Hepatocyte (in vitro differentiated cells): ENCODE measurements at regions not wholly inside any gene's neighbourhood (a gene's known extent, or its start where the extent isn't known, plus 50 kb on each side); places are given as distances from the start of the nearest gene placed in this dataset.
"Not testable (repeated sequence)": the region's sequence is repeated elsewhere in the genome, so short reads cannot be mapped to it uniquely, and the experiment has no call there.

Experiments used
- DNase-seq: peaks from one replicate; pipeline ENCODE4 v3.0.0-alpha.2; 2016; ENCODE audit warnings: low spot score
- H2AFZ ChIP-seq: fragments of 200-600 bp; sonication (generic); 2 replicates; pipeline ENCODE4 v1.6.0; 2016; ENCODE audit warnings: antibody characterized with exemption, mild to moderate bottlenecking
- H3K27ac ChIP-seq: fragments of 200-600 bp; sonication (generic); 2 replicates; pipeline ENCODE4 v1.5.1; 2016; ENCODE audit warnings: mild to moderate bottlenecking
- H3K27me3 ChIP-seq: fragments of 200-600 bp; sonication (generic); 2 replicates; pipeline ENCODE4 v1.6.1; 2016
- H3K36me3 ChIP-seq: fragments of 200-600 bp; sonication (generic); replicated peaks from 2 replicates; pipeline ENCODE4 v1.5.1; 2016; ENCODE audit warnings: low read depth; ENCODE audit not compliant: insufficient read depth
- H3K4me1 ChIP-seq: fragments of 200-600 bp; sonication (generic); 2 replicates; pipeline ENCODE4 v1.5.1; 2016; ENCODE audit warnings: mild to moderate bottlenecking, moderate library complexity; ENCODE audit not compliant: insufficient read depth
- H3K4me2 ChIP-seq: fragments of 200-600 bp; sonication (generic); 2 replicates; pipeline ENCODE4 v1.6.0; 2016
- H3K4me3 ChIP-seq: fragments of 200-600 bp; sonication (generic); 2 replicates; pipeline ENCODE4 v1.5.1; 2016; ENCODE audit warnings: mild to moderate bottlenecking
- H3K79me2 ChIP-seq: fragments of 200-600 bp; sonication (generic); 2 replicates; pipeline ENCODE4 v1.6.0; 2017; ENCODE audit warnings: mild to moderate bottlenecking
- H3K9me2 ChIP-seq: fragments of 200-600 bp; sonication (generic); replicated peaks from 2 replicates; pipeline ENCODE4 v1.6.0; 2017; ENCODE audit warnings: mild to moderate bottlenecking; ENCODE audit not compliant: insufficient read depth
- H3K9me3 ChIP-seq: fragments of 200-600 bp; sonication (generic); 2 replicates; pipeline ENCODE4 v1.5.1; 2016; ENCODE audit warnings: low read depth, mild to moderate bottlenecking
- H4K20me1 ChIP-seq: fragments of 200-600 bp; sonication (generic); 2 replicates; pipeline ENCODE4 v1.6.0; 2016; ENCODE audit warnings: mild to moderate bottlenecking; ENCODE audit not compliant: insufficient read depth, poor library complexity, severe bottlenecking
- CTCF ChIP-seq: fragments of 200-600 bp; sonication (generic); IDR thresholded peaks from 2 replicates; pipeline ENCODE4 v1.5.1; 2016; ENCODE audit warnings: antibody characterized with exemption, mild to moderate bottlenecking; ENCODE audit not compliant: poor library complexity
- EZH2 ChIP-seq: fragments of 200-600 bp; sonication (generic); IDR thresholded peaks from 2 replicates; pipeline ENCODE4 v1.6.1; 2016; ENCODE audit warnings: antibody characterized with exemption, mild to moderate bottlenecking, borderline replicate concordance
- EZH2phosphoT487 ChIP-seq: fragments of 200-600 bp; sonication (generic); IDR thresholded peaks from one replicate; pipeline ENCODE4 v1.6.1; 2018; ENCODE audit warnings: antibody characterized with exemption, mild to moderate bottlenecking, low read depth, moderate library complexity; ENCODE audit not compliant: unreplicated experiment, severe bottlenecking
- WGBS: methylation state at CpG from one replicate; pipeline ENCODE4 v1.1.6; 2016; ENCODE audit warnings: low lambda C conversion rate; ENCODE audit errors: missing lambda C conversion rate; 5-methylcytosine and 5-hydroxymethylcytosine counted together

- 88% methylated on average over 4 of the region's 4 CpGs for WGBS
- Histone ChIP-seq H3K36me3 (no peaks in the 10 kb centered on the region), H2AFZ (no peak overlapping the region), H3K4me2 (no peak overlapping the region), H3K27me3 (no peaks in the 10 kb centered on the region), H3K79me2 (no peaks in the 10 kb centered on the region), H3K4me1 (no peaks in the 10 kb centered on the region), H3K9me3 (no peaks in the 10 kb centered on the region), H4K20me1 (no peaks in the 10 kb centered on the region), H3K4me3 (no peak overlapping the region), H3K27ac (no peak overlapping the region), H3K9me2 (no peaks in the 10 kb centered on the region)
- TF ChIP-seq EZH2phosphoT487, result no peak
- no peak for TF ChIP-seq EZH2
- TF ChIP-seq CTCF, result no peak
- no peak for DNase-seq
Measured at GRCh38 chr2:116987447-116987846, 827.0 kb upstream of the DDX18 start.

- H3K9me3 ChIP-seq, result no peaks in the 10 kb centered on the region
- no peaks in the 10 kb centered on the region for H3K9me2 ChIP-seq
- no peak for TF ChIP-seq EZH2
- no peak for TF ChIP-seq CTCF
- TF ChIP-seq EZH2phosphoT487, result no peak
- no peaks in the 10 kb centered on the region for H3K79me2 ChIP-seq
- no peak overlapping the region for H3K4me3 ChIP-seq
- no peak overlapping the region for H2AFZ ChIP-seq
- no peaks in the 10 kb centered on the region for H3K4me1 ChIP-seq
- H4K20me1 ChIP-seq, result no peaks in the 10 kb centered on the region
- no peak for DNase-seq
- no peaks in the 10 kb centered on the region for H3K27me3 ChIP-seq
- H3K27ac ChIP-seq, result no peak overlapping the region
- H3K36me3 ChIP-seq, result no peaks in the 10 kb centered on the region
- H3K4me2 ChIP-seq, result no peak overlapping the region
Measured at GRCh38 chr2:116988303-116988702, 826.2 kb upstream of the DDX18 start.

GRCh38 chr2:117019357-117019756 lies 795.1 kb upstream of the DDX18 start:
- Histone ChIP-seq H3K36me3 (no peaks in the 10 kb centered on the region), H3K4me1 (no peaks in the 10 kb centered on the region), H3K79me2 (no peaks in the 10 kb centered on the region), H3K27me3 (no peaks in the 10 kb centered on the region), H3K4me2 (no peak overlapping the region), H2AFZ (no peak overlapping the region), H3K9me3 (no peaks in the 10 kb centered on the region), H3K27ac (no peak overlapping the region), H4K20me1 (no peaks in the 10 kb centered on the region), H3K9me2 (no peaks in the 10 kb centered on the region), H3K4me3 (no peak overlapping the region)
- no peak for TF ChIP-seq EZH2phosphoT487
- TF ChIP-seq CTCF, result no peak
- no peak for TF ChIP-seq EZH2
- 100% methylated on average over 1 of the region's 1 CpG for WGBS
- DNase-seq, result no peak

- no peaks in the 10 kb centered on the region for H3K4me1 ChIP-seq
- no peak overlapping the region for H3K4me3 ChIP-seq
- H3K36me3 ChIP-seq, result no peaks in the 10 kb centered on the region
- H4K20me1 ChIP-seq, result no peaks in the 10 kb centered on the region
- no peaks in the 10 kb centered on the region for H3K9me3 ChIP-seq
- H3K27me3 ChIP-seq, result no peaks in the 10 kb centered on the region
- no peak for DNase-seq
- H2AFZ ChIP-seq, result no peak overlapping the region
- H3K4me2 ChIP-seq, result no peak overlapping the region
- no peak overlapping the region for H3K27ac ChIP-seq
- no peak for TF ChIP-seq EZH2
- TF ChIP-seq EZH2phosphoT487, result no peak
- TF ChIP-seq CTCF, result no peak
- H3K79me2 ChIP-seq, result no peaks in the 10 kb centered on the region
- H3K9me2 ChIP-seq, result no peaks in the 10 kb centered on the region
- 94% methylated on average over 6 of the region's 6 CpGs for WGBS
Measured at GRCh38 chr2:117027646-117028045, 786.8 kb upstream of the DDX18 start.

GRCh38 chr2:117028708-117029107 lies 785.8 kb upstream of the DDX18 start:
- H3K36me3 ChIP-seq, H3K79me2 ChIP-seq, H3K4me1 ChIP-seq, H3K4me2 ChIP-seq, H3K27ac ChIP-seq, H3K9me3 ChIP-seq, H2AFZ ChIP-seq, H3K9me2 ChIP-seq, H4K20me1 ChIP-seq, H3K27me3 ChIP-seq, H3K4me3 ChIP-seq, DNase-seq: not testable (repeated sequence)
- 97% methylated on average over 18 of the region's 18 CpGs for WGBS
